Thyroid gland (tissue), 4 donors: ENCODE measurements at regions not wholly inside any gene's neighbourhood (a gene's known extent, or its start where the extent isn't known, plus 50 kb on each side); places are given as distances from the start of the nearest gene placed in this dataset.

Source experiments
- DNase-seq, 2 donors: peaks; one replicate each; pipeline ENCODE4 v3.0.0-alpha.2; 2019
- H3K27ac ChIP-seq, 3 donors: fragments of 200-600 bp; sonication (generic); 1 replicate in 2 of 3; 2 replicates in 1 of 3; pipeline ENCODE4 v1.5.1; 2016 to 2019; ENCODE audit warnings: mild to moderate bottlenecking in 1 of 3, moderate library complexity in 1 of 3
- H3K27me3 ChIP-seq: fragments of 200-600 bp; sonication (generic); one replicate; pipeline ENCODE4 v1.5.1; 2019
- H3K36me3 ChIP-seq, 2 donors: fragments of 200-600 bp; sonication (generic); one replicate each; pipeline ENCODE4 v1.5.1; 2016 to 2019
- H3K4me1 ChIP-seq, 2 donors: fragments of 200-600 bp; sonication (generic); one replicate each; pipeline ENCODE4 v1.5.1; 2017 to 2019
- H3K4me3 ChIP-seq, 3 donors: fragments of 200-600 bp; sonication (generic); replicated peaks in 1 of 3; 1 replicate in 2 of 3; 2 replicates in 1 of 3; pipeline ENCODE4 v1.5.1; 2016; ENCODE audit warnings: mild to moderate bottlenecking in 1 of 3
- H3K9me3 ChIP-seq: fragments of 200-600 bp; sonication (generic); one replicate; pipeline ENCODE4 v1.5.1; 2017
- POLR2A ChIP-seq, 2 donors: fragments of 450-650 bp; IDR thresholded peaks; one replicate each; pipeline ENCODE4 v1.6.1; 2017; ENCODE audit warnings: antibody characterized with exemption in 2 of 2, mild to moderate bottlenecking in 2 of 2, moderate library complexity in 1 of 2
- WGBS, 2 donors: methylation state at CpG; one replicate each; pipeline ENCODE4 v1.1.5; 2017; 5-methylcytosine and 5-hydroxymethylcytosine counted together
- intact Hi-C: fragments of 100-400 bp; cut with DNase I; formaldehyde crosslinking; loops from one replicate; pipeline ENCODE4 v1.15.1; 2023
- TF ChIP-seq, protein P1 (sequence below), 6 experiments: fragments of 200-600 bp in 3 of 6; fragments of 450-650 bp in 3 of 6; sonication (generic) in 3 of 6; IDR thresholded peaks; one replicate each; pipeline ENCODE4 v1.5.1; 2016 to 2019; ENCODE audit warnings: antibody characterized with exemption in 6 of 6, mild to moderate bottlenecking in 2 of 6, inconsistent platforms in 1 of 6, moderate library complexity in 1 of 6

GRCh38 chr5:87887247-87887646 is 381.4 kb downstream of the TMEM161B start:
- no peaks in the 10 kb centered on the region for H3K36me3 ChIP-seq
- no peaks in the 10 kb centered on the region for H3K9me3 ChIP-seq
- H3K4me3 ChIP-seq, result no peak overlapping the region
- no peaks in the 10 kb centered on the region for H3K27me3 ChIP-seq
- WGBS, 2 donors, result 75 to 84% methylated on average over 2 of the region's 2 CpGs
- H3K4me1 ChIP-seq, result no peaks in the 10 kb centered on the region
- intact Hi-C loops, result no loop called here
- no peak for TF ChIP-seq POLR2A (IDR thresholded peaks at IDR 0.05)
- TF ChIP-seq, protein P1, sequence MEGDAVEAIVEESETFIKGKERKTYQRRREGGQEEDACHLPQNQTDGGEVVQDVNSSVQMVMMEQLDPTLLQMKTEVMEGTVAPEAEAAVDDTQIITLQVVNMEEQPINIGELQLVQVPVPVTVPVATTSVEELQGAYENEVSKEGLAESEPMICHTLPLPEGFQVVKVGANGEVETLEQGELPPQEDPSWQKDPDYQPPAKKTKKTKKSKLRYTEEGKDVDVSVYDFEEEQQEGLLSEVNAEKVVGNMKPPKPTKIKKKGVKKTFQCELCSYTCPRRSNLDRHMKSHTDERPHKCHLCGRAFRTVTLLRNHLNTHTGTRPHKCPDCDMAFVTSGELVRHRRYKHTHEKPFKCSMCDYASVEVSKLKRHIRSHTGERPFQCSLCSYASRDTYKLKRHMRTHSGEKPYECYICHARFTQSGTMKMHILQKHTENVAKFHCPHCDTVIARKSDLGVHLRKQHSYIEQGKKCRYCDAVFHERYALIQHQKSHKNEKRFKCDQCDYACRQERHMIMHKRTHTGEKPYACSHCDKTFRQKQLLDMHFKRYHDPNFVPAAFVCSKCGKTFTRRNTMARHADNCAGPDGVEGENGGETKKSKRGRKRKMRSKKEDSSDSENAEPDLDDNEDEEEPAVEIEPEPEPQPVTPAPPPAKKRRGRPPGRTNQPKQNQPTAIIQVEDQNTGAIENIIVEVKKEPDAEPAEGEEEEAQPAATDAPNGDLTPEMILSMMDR (IDR thresholded peaks at IDR 0.05), result no peak
- DNase-seq, result no peak
- no peak overlapping the region for H3K27ac ChIP-seq

DNA sequence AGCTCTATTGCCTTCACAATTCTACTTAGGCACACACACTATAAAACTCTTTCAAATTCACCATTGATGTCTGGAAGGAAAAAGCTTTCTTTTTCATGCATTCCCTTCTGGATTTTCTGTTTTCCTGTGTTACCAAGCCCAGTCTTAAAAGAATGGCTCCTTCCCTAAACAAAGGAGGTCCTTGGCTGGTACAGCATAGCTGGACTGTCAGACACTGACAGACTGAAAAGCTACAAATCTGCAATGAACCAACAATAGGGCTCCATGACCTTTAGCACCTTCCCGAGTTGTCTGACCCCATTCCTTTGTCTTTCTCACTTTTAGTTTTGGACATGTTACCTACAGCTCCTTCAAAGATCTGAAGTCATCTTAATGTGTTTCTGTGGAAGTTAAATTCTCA is 382.5 kb downstream of the TMEM161B start:
- H3K27me3 ChIP-seq, result no peaks in the 10 kb centered on the region
- no peak overlapping the region for H3K4me3 ChIP-seq
- no peaks in the 10 kb centered on the region for H3K9me3 ChIP-seq
- DNase-seq, result no peak
- no peaks in the 10 kb centered on the region for H3K4me1 ChIP-seq
- no peak overlapping the region for H3K27ac ChIP-seq
- intact Hi-C loops, result no loop called here
- TF ChIP-seq, protein P1 (IDR thresholded peaks at IDR 0.05), result no peak
- no peak for TF ChIP-seq POLR2A (IDR thresholded peaks at IDR 0.05)
- 42 to 43% methylated on average over 1 of the region's 1 CpG for WGBS, 2 donors
- no peaks in the 10 kb centered on the region for H3K36me3 ChIP-seq

- 72 to 77% methylated on average over 1 of the region's 1 CpG for WGBS, 2 donors
Measured at GRCh38 chr5:87885758-87886157, 382.9 kb downstream of the TMEM161B start.

GRCh38 chr5:87877495-87877894 is 391.1 kb downstream of the TMEM161B start:
- no peaks in the 10 kb centered on the region for H3K27me3 ChIP-seq
- intact Hi-C loops, result no loop called here
- H3K4me3 ChIP-seq, result no peak overlapping the region
- no peak for TF ChIP-seq POLR2A (IDR thresholded peaks at IDR 0.05)
- TF ChIP-seq, protein P1 (IDR thresholded peaks at IDR 0.05), result no peak
- DNase-seq, result no peak
- H3K9me3 ChIP-seq, result no peaks in the 10 kb centered on the region
- no peak overlapping the region for H3K27ac ChIP-seq
- WGBS, 2 donors, result 59 to 67% methylated on average over 2 of the region's 2 CpGs
- no peaks in the 10 kb centered on the region for H3K4me1 ChIP-seq
- no peaks in the 10 kb centered on the region for H3K36me3 ChIP-seq

More at GRCh38 chr5:87885758-87886157, 382.9 kb downstream of the TMEM161B start:
- Histone ChIP-seq H3K4me3 (no peak overlapping the region), H3K4me1 (no peaks in the 10 kb centered on the region), H3K9me3 (no peaks in the 10 kb centered on the region), H3K27ac (no peak overlapping the region), H3K27me3 (no peaks in the 10 kb centered on the region), H3K36me3 (no peaks in the 10 kb centered on the region)
- DNase-seq, result no peak
- intact Hi-C loops, result no loop called here
- no peak for TF ChIP-seq POLR2A (IDR thresholded peaks at IDR 0.05)
- TF ChIP-seq, protein P1 (IDR thresholded peaks at IDR 0.05), result no peak

GRCh38 chr5:87877023-87877422 is 391.6 kb downstream of the TMEM161B start:
- 35% methylated on average over 1 of the region's 1 CpG for WGBS, 2 donors
- no peaks in the 10 kb centered on the region for H3K27me3 ChIP-seq
- H3K27ac ChIP-seq, result no peak overlapping the region
- intact Hi-C loops, result no loop called here
- H3K36me3 ChIP-seq, result no peaks in the 10 kb centered on the region
- no peak for TF ChIP-seq POLR2A (IDR thresholded peaks at IDR 0.05)
- TF ChIP-seq, protein P1 (IDR thresholded peaks at IDR 0.05), result no peak
- H3K9me3 ChIP-seq, result no peaks in the 10 kb centered on the region
- no peaks in the 10 kb centered on the region for H3K4me1 ChIP-seq
- H3K4me3 ChIP-seq, result no peak overlapping the region
- no peak for DNase-seq
